ENCODE measurements at regions not wholly inside any gene's neighbourhood (a gene's known extent, or its start where the extent isn't known, plus 50 kb on each side); places are given as distances from the start of the nearest gene placed in this dataset.

DNA sequence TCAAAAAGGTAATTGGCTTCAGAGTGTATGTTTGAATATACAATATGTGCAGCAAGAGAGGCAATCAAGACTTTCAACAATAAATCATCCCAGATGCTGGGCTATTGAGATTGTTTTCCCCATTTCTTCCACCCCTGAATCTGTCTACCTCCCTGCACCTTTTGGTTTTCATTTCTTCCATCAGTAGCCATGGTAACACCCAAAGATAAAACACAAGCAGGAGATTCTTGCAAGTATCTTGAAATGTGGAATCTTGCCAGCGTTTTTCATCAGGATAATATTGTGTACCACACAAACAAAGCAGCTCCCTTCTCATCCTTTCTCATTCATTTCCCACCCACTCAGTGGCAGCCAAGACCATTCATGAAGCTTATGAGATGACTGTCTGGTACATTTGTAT, 73.0 kb upstream of the NRSN1 start:
- Histone ChIP-seq H4K20me1 (ENCODE audit: control insufficient read depth, extremely low read depth, insufficient read depth, low read length) (no peaks in the 10 kb centered on the region), H3K4me2 (ENCODE audit: extremely low read depth, insufficient read depth, low read length) (no peak overlapping the region), H3K4me1 (ENCODE audit: control insufficient read depth, extremely low read depth, insufficient read depth, low read length) (no peaks in the 10 kb centered on the region), H3K9me3 (ENCODE audit: control insufficient read depth, insufficient read depth, low read depth, low read length) (no peaks in the 10 kb centered on the region), H3K36me3 (ENCODE audit: control insufficient read depth, insufficient read depth, low read length) (no peaks in the 10 kb centered on the region), H3K79me2 (ENCODE audit: control insufficient read depth, insufficient read depth, low read length) (no peaks in the 10 kb centered on the region), H3K27ac (ENCODE audit: insufficient read depth, low read length) (no peak overlapping the region), H3K9ac (ENCODE audit: insufficient read depth, low read length) (no peak overlapping the region), H3K4me3 (replicated peaks in 1 of 4; ENCODE audit: control extremely low read depth in 1 of 4, insufficient read depth in 1 of 4, low read depth in 3 of 4, low read length in 4 of 4) (no peak overlapping the region), H2AFZ (ENCODE audit: low read length) (no peak overlapping the region), H3K27me3 (ENCODE audit: control insufficient read depth, insufficient read depth, low read length) (no peaks in the 10 kb centered on the region)
- DNase-seq (ENCODE audit: low read depth in 2 of 2) = no peak
- TF ChIP-seq, protein P1, sequence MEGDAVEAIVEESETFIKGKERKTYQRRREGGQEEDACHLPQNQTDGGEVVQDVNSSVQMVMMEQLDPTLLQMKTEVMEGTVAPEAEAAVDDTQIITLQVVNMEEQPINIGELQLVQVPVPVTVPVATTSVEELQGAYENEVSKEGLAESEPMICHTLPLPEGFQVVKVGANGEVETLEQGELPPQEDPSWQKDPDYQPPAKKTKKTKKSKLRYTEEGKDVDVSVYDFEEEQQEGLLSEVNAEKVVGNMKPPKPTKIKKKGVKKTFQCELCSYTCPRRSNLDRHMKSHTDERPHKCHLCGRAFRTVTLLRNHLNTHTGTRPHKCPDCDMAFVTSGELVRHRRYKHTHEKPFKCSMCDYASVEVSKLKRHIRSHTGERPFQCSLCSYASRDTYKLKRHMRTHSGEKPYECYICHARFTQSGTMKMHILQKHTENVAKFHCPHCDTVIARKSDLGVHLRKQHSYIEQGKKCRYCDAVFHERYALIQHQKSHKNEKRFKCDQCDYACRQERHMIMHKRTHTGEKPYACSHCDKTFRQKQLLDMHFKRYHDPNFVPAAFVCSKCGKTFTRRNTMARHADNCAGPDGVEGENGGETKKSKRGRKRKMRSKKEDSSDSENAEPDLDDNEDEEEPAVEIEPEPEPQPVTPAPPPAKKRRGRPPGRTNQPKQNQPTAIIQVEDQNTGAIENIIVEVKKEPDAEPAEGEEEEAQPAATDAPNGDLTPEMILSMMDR (conservative IDR thresholded peaks at IDR 0.05 in 1 of 2, IDR thresholded peaks at IDR 0.05 in 1 of 2; ENCODE audit: low read depth in 1 of 2, low read length in 2 of 2) = no peak
- no peak for TF ChIP-seq EZH2 (IDR thresholded peaks at IDR 0.05; ENCODE audit: low read length, missing control alignments)

DNA sequence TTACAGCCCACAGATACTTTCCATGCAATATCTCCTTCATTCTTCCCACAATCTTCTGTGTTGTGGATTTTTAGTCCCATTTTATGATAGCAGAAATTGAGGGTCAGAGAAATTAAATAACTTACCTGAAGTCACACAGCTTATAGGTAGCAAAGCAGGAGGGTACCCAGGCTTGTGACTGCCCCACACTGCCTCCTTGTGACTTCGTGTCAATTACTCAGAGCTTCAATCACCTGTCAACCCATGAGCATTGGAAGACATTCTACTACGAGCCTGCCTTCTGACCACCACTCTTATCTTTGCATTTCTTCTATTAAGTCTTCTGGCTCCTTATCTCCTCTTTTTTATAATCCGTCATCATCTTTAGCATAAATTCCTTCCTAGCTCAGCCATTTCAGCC, 71.6 kb upstream of the NRSN1 start:
- no peak for DNase-seq (ENCODE audit: low read depth in 2 of 2)
- no peaks in the 10 kb centered on the region for H4K20me1 ChIP-seq (ENCODE audit: control insufficient read depth, extremely low read depth, insufficient read depth, low read length)
- H3K4me1 ChIP-seq (ENCODE audit: control insufficient read depth, extremely low read depth, insufficient read depth, low read length) = no peaks in the 10 kb centered on the region
- no peak overlapping the region for H3K4me2 ChIP-seq (ENCODE audit: extremely low read depth, insufficient read depth, low read length)
- no peak overlapping the region for H3K27ac ChIP-seq (ENCODE audit: insufficient read depth, low read length)
- H3K27me3 ChIP-seq (ENCODE audit: control insufficient read depth, insufficient read depth, low read length) = no peaks in the 10 kb centered on the region
- TF ChIP-seq, protein P1 (conservative IDR thresholded peaks at IDR 0.05 in 1 of 2, IDR thresholded peaks at IDR 0.05 in 1 of 2; ENCODE audit: low read depth in 1 of 2, low read length in 2 of 2) = no peak
- no peak for TF ChIP-seq EZH2 (IDR thresholded peaks at IDR 0.05; ENCODE audit: low read length, missing control alignments)
- no peaks in the 10 kb centered on the region for H3K79me2 ChIP-seq (ENCODE audit: control insufficient read depth, insufficient read depth, low read length)
- no peak overlapping the region for H3K9ac ChIP-seq (ENCODE audit: insufficient read depth, low read length)
- H3K9me3 ChIP-seq (ENCODE audit: control insufficient read depth, insufficient read depth, low read depth, low read length) = no peaks in the 10 kb centered on the region
- H3K36me3 ChIP-seq (ENCODE audit: control insufficient read depth, insufficient read depth, low read length) = no peaks in the 10 kb centered on the region
- no peak overlapping the region for H3K4me3 ChIP-seq (replicated peaks in 1 of 4; ENCODE audit: control extremely low read depth in 1 of 4, insufficient read depth in 1 of 4, low read depth in 3 of 4, low read length in 4 of 4)
- no peak overlapping the region for H2AFZ ChIP-seq (ENCODE audit: low read length)

GRCh38 chr6:24056567-24056966, 69.4 kb upstream of the NRSN1 start:
- Histone ChIP-seq H3K79me2 (ENCODE audit: control insufficient read depth, insufficient read depth, low read length) (no peaks in the 10 kb centered on the region), H3K4me3 (replicated peaks in 1 of 4; ENCODE audit: control extremely low read depth in 1 of 4, insufficient read depth in 1 of 4, low read depth in 3 of 4, low read length in 4 of 4) (no peak overlapping the region)

More at GRCh38 chr6:24056567-24056966, 69.4 kb upstream of the NRSN1 start:
- no peak for DNase-seq (ENCODE audit: low read depth in 2 of 2)
- TF ChIP-seq, protein P1 (conservative IDR thresholded peaks at IDR 0.05 in 1 of 2, IDR thresholded peaks at IDR 0.05 in 1 of 2; ENCODE audit: low read depth in 1 of 2, low read length in 2 of 2) = no peak
- TF ChIP-seq EZH2 (IDR thresholded peaks at IDR 0.05; ENCODE audit: low read length, missing control alignments) = no peak
- H3K9ac ChIP-seq (ENCODE audit: insufficient read depth, low read length) = no peak overlapping the region
- no peak overlapping the region for H2AFZ ChIP-seq (ENCODE audit: low read length)
- no peaks in the 10 kb centered on the region for H3K36me3 ChIP-seq (ENCODE audit: control insufficient read depth, insufficient read depth, low read length)
- H4K20me1 ChIP-seq (ENCODE audit: control insufficient read depth, extremely low read depth, insufficient read depth, low read length) = no peaks in the 10 kb centered on the region
- no peaks in the 10 kb centered on the region for H3K9me3 ChIP-seq (ENCODE audit: control insufficient read depth, insufficient read depth, low read depth, low read length)
- H3K4me1 ChIP-seq (ENCODE audit: control insufficient read depth, extremely low read depth, insufficient read depth, low read length) = no peaks in the 10 kb centered on the region
- no peak overlapping the region for H3K27ac ChIP-seq (ENCODE audit: insufficient read depth, low read length)
- no peaks in the 10 kb centered on the region for H3K27me3 ChIP-seq (ENCODE audit: control insufficient read depth, insufficient read depth, low read length)
- no peak overlapping the region for H3K4me2 ChIP-seq (ENCODE audit: extremely low read depth, insufficient read depth, low read length)
